Caco-2 (cell line): ENCODE measurements at regions not wholly inside any gene's neighbourhood (a gene's known extent, or its start where the extent isn't known, plus 50 kb on each side); places are given as distances from the start of the nearest gene placed in this dataset.

Experiments
- BruUV-seq: library from RNA; stranded (reverse); fragments of 400-500 nt; replicated peaks from 2 replicates; lab custom pipeline; 2021; lab: Mats Ljungman, UMichigan
- CTCF ChIA-PET: fragments of 300-600 bp; sonication (Branson Sonifier 250); formaldehyde crosslinking; loops from one replicate; lab custom pipeline; 2022; ENCODE audit warnings: antibody characterized with exemption; lab: Charles Lee
- POLR2A ChIA-PET: fragments of 300-600 bp; sonication (Branson Sonifier 250); formaldehyde crosslinking; loops from one replicate; lab custom pipeline; 2022; ENCODE audit warnings: antibody characterized with exemption; lab: Charles Lee
- DNase-seq, 2 experiments: peaks; one replicate each; pipeline versions ENCODE4 v3.0.0 to v3.0.0-alpha.2; 2020 to 2022
- H3K27me3 ChIP-seq: replicated peaks from 2 replicates; pipeline ENCODE4 v1.6.0; 2011; ENCODE audit warnings: low read length; ENCODE audit not compliant: control insufficient read depth, insufficient read depth
- H3K36me3 ChIP-seq: 2 replicates; pipeline ENCODE4 v1.5.1; 2011; ENCODE audit warnings: low read length; ENCODE audit not compliant: control insufficient read depth, insufficient read depth
- H3K4me1 ChIP-seq: fragments of 250-450 bp; sonication (Bioruptor Pico); 2 replicates; pipeline ENCODE4 v1.5.1; 2020; ENCODE audit warnings: mild to moderate bottlenecking
- H3K4me3 ChIP-seq: 2 replicates; pipeline ENCODE4 v1.5.1; 2011; ENCODE audit warnings: low read depth, mild to moderate bottlenecking, control low read depth, low read length
- H3K9me3 ChIP-seq: fragments of 250-450 bp; sonication (Bioruptor Pico); 2 replicates; pipeline ENCODE4 v1.5.1; 2020; ENCODE audit warnings: mild to moderate bottlenecking, moderate library complexity
- H3K27ac Mint-ChIP-seq: one replicate; pipeline ENCODE4 v1.8.0; 2022; ENCODE audit warnings: mixed read lengths; ENCODE audit not compliant: unreplicated experiment
- H3K27me3 Mint-ChIP-seq: one replicate; pipeline ENCODE4 v1.8.0; 2022; ENCODE audit warnings: mixed read lengths; ENCODE audit not compliant: insufficient read depth, unreplicated experiment
- H3K36me3 Mint-ChIP-seq: one replicate; pipeline ENCODE4 v1.8.0; 2022; ENCODE audit warnings: mild to moderate bottlenecking, mixed read lengths; ENCODE audit not compliant: insufficient read depth, unreplicated experiment
- H3K4me1 Mint-ChIP-seq: one replicate; pipeline ENCODE4 v1.8.0; 2022; ENCODE audit warnings: low read depth, mixed read lengths; ENCODE audit not compliant: unreplicated experiment
- H3K4me3 Mint-ChIP-seq: one replicate; pipeline ENCODE4 v1.8.0; 2022; ENCODE audit warnings: mild to moderate bottlenecking, moderate library complexity, mixed read lengths; ENCODE audit not compliant: unreplicated experiment
- H3K9me3 Mint-ChIP-seq: one replicate; pipeline ENCODE4 v1.8.0; 2022; ENCODE audit warnings: mixed read lengths; ENCODE audit not compliant: unreplicated experiment
- intact Hi-C: fragments of 100-400 bp; cut with micrococcal nuclease; formaldehyde crosslinking; loops from one replicate; pipeline ENCODE4 v1.10.0; 2022; ENCODE audit not compliant: unreplicated experiment
- TF ChIP-seq, protein P1 (sequence below), 2 experiments: fragments of 200-600 bp in 1 of 2; IDR thresholded peaks; 1 replicate in 1 of 2; 2 replicates in 1 of 2; pipeline versions ENCODE4 v1.5.1 to v1.8.0; 2011 to 2022; ENCODE audit warnings: antibody characterized with exemption in 1 of 2, control low read depth in 1 of 2, inconsistent platforms in 1 of 2, low read depth in 1 of 2, low read length in 1 of 2, mild to moderate bottlenecking in 1 of 2, moderate library complexity in 1 of 2; ENCODE audit not compliant: insufficient read depth in 1 of 2, severe bottlenecking in 1 of 2, unreplicated experiment in 1 of 2

DNA sequence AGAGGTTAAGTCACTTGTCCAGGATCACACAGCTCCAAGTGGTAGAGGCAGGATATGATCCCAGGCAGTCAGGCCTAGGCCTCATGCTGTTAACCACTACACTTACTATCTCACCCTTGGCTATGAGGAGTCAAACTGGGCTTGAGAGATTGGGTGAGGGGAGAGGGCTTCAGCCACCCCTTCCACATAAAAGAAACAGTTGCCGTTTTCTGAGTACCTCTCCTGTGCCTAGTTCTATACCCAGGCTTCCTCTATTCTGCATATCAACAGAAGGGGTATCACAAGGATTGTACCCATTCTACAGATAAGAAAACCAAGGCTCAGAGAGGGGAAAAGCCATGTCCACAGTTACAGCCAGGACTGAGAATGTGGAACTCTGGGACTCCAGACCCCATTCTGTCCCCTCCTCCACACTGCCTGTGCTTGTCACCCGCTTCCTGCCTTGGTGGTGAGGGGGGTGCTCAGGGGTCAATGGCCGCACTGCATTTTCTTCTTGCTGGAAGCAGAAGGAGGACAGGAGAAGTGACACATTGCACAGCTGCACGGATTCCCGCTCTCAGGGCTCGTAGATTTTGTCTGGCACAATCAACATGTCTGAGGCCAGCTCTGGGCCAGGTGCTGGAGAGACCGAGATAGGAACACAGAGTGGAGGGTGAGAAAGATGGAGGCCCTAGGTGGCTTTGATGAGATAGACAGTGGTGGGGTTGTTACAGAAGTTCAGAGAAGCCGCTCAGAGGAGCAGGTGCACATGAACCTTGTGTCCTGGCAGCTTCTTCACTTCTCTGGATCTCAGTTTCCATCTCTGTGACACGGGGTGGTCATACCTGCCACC lies 108.4 kb upstream of the PTPN1 start:
- Histone ChIP-seq H3K27me3 (no peaks in the 10 kb centered on the region), H3K36me3 (no peaks in the 10 kb centered on the region), H3K9me3 (no peaks in the 10 kb centered on the region), H3K4me1 (peaks cover 35% of the 10 kb centered on the region), H3K4me3 (no peak overlapping the region)
- peaks cover 6% of the 10 kb centered on the region for H3K36me3 Mint-ChIP-seq
- no peaks in the 10 kb centered on the region for H3K27me3 Mint-ChIP-seq
- no peak for DNase-seq
- H3K9me3 Mint-ChIP-seq: no peaks in the 10 kb centered on the region
- ChIA-PET CTCF (interaction anchor here (1.1 to 1.6 kb wide), 3 partner anchors 24 to 330 kb away, joined by 3 to 5 read pairs (median 4); no protein-coding TSS in a partner anchor), POLR2A (no interaction called here)
- H3K4me1 Mint-ChIP-seq: peaks cover 39% of the 10 kb centered on the region
- no TSS peak for BruUV-seq
- no peak overlapping the region for H3K4me3 Mint-ChIP-seq
- intact Hi-C loops: no loop called here
- H3K27ac Mint-ChIP-seq: peak overlapping the region; percentile 15
- TF ChIP-seq, protein P1, sequence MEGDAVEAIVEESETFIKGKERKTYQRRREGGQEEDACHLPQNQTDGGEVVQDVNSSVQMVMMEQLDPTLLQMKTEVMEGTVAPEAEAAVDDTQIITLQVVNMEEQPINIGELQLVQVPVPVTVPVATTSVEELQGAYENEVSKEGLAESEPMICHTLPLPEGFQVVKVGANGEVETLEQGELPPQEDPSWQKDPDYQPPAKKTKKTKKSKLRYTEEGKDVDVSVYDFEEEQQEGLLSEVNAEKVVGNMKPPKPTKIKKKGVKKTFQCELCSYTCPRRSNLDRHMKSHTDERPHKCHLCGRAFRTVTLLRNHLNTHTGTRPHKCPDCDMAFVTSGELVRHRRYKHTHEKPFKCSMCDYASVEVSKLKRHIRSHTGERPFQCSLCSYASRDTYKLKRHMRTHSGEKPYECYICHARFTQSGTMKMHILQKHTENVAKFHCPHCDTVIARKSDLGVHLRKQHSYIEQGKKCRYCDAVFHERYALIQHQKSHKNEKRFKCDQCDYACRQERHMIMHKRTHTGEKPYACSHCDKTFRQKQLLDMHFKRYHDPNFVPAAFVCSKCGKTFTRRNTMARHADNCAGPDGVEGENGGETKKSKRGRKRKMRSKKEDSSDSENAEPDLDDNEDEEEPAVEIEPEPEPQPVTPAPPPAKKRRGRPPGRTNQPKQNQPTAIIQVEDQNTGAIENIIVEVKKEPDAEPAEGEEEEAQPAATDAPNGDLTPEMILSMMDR (IDR thresholded peaks at IDR 0.05; ENCODE audit: insufficient read depth in 1 of 2, low read depth in 1 of 2, low read length in 1 of 2, severe bottlenecking in 1 of 2, unreplicated experiment in 1 of 2): no peak

DNA sequence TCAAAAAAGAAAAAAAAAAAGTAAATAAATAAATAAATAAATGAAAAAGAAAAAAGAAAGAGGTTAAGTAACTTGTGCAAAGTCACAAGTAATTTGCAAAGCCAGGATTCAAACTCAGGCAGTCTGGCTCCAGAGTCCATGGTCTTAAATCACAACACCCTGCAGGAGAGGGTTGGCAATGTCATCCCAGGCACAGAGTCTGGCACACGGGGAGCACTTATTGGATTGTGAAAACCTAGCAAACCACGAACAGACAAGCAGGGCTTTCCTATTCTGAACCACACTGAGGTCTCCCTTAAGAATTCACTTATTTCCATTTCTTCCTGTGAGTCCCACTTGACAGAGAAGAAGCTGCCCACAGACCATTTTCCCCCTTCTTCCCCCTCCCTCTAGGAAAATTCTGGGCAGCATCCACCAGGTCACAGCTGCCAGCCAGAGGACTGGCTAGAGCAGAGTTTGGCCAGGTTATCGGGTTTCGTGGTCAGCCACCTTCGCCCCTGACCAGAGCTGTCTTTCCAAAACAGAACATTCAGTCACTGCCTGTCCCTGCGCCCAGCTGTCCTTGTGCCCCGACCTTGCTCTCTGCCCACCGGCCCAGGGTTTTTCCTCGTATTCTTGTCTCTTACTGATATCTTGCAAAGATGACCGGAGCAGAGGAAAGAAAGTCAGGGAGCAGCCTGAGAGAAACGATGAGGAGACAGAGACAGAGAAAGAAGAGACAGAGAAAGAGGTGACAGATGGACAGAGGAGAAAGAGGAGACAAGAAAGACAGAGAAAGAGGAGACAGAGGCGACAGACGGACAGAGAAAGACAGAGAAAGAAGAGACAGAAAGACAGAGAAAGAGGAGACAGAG lies 106.4 kb upstream of the PTPN1 start:
- H3K9me3 ChIP-seq: no peaks in the 10 kb centered on the region
- Mint-ChIP-seq H3K27me3 (no peaks in the 10 kb centered on the region), H3K36me3 (peaks cover 6% of the 10 kb centered on the region), H3K4me3 (no peak overlapping the region), H3K27ac (no peak overlapping the region), H3K9me3 (no peaks in the 10 kb centered on the region), H3K4me1 (peaks cover 37% of the 10 kb centered on the region)
- TF ChIP-seq, protein P1 (IDR thresholded peaks at IDR 0.05; ENCODE audit: insufficient read depth in 1 of 2, low read depth in 1 of 2, low read length in 1 of 2, severe bottlenecking in 1 of 2, unreplicated experiment in 1 of 2): no peak
- POLR2A ChIA-PET: no interaction called here
- H3K36me3 ChIP-seq: no peaks in the 10 kb centered on the region
- no peak overlapping the region for H3K4me3 ChIP-seq
- BruUV-seq: no TSS peak
- DNase-seq: no peak
- peaks cover 33% of the 10 kb centered on the region for H3K4me1 ChIP-seq
- intact Hi-C loops: no loop called here
- no peaks in the 10 kb centered on the region for H3K27me3 ChIP-seq
- CTCF ChIA-PET: interaction anchor here (0.9 kb wide), 1 partner anchor 13 kb away, joined by 3 read pairs; no protein-coding TSS in a partner anchor
